ENCODE measurements at regions not wholly inside any gene's neighbourhood (a gene's known extent, or its start where the extent isn't known, plus 50 kb on each side); places are given as distances from the start of the nearest gene placed in this dataset.

DNA sequence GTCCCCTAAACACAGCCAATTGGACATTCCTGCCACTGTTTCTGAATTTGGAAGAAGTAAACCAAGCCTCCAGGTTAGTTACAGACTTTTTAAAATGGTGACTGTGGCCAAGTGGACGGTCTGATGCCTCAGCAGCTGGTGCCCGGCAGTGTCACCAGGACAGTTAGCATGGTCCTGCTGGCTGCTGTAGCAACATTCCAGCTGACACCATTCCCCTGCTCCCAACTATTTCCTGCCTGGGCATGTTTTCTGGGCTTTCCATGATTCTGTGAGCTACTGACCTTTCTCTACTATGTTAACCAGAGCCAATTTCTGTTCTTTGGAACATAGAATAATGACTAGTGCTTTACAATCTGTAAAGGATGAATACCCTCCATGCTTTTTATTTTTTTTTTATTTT, 95.0 kb downstream of the TLR5 start:
- no peak for DNase-seq (ENCODE audit: low spot score)

DNA sequence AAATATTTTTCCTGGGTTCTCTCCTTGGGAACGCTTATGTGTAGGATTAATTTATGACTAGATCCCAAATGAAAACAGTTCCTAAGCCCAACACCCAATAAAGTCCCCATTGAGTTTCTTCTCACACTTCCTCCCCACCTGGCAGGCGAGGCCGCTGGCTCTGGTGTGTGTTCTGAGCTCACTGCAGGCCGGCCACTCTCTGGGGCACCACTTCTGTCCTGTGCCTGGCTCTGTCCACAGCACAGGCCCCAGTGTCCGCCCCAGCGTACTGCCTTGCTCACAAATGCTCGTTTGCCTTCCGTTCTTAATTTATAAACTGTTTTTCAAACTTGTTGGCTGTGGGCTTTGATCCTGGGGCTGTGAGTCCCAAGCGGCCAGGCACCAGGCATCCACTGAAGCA, 90.6 kb downstream of the TLR5 start:
- no peak for DNase-seq (ENCODE audit: low spot score)

- DNase-seq (ENCODE audit: low spot score): no peak
These were observed 90.1 kb downstream of the TLR5 start for GRCh38 chr1:223052931-223053330.

GRCh38 chr1:223056802-223057201, 86.2 kb downstream of the TLR5 start:
- no peak for DNase-seq (ENCODE audit: low spot score)

DNA sequence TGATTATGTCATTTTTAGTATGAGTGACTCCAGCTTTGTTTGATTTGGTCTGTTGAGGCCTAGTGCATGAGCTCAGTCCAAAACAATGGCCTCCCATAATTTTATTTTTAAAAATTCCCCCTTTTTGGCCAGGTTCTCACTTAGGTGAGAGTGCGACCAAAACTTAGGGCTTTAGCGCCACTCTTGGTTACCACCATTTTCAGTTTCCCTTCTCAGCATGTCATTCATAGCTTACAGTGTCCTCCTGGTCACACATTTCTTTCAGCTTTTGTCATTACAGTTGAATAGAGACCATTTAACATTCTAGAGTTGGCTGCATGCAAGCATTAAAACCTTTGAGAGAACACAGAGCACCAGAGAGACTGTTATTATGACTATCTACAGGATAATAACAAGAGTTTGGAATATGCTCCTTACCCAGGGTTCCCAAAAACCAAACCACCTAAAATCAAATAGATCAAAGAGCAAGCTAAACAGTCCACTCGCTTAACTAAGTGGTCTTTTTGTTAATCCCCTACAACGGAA, 85.4 kb downstream of the TLR5 start:
- DNase-seq (ENCODE audit: low spot score): no peak

Small RNA genes lying in the stretch of these regions (small RNA-seq; reads per million reads assigned to genes)
- gene NDUFB1P2: 0 reads per million in 2 experiments
